ENCODE measurements at regions not wholly inside any gene's neighbourhood (a gene's known extent, or its start where the extent isn't known, plus 50 kb on each side); places are given as distances from the start of the nearest gene placed in this dataset.

DNA sequence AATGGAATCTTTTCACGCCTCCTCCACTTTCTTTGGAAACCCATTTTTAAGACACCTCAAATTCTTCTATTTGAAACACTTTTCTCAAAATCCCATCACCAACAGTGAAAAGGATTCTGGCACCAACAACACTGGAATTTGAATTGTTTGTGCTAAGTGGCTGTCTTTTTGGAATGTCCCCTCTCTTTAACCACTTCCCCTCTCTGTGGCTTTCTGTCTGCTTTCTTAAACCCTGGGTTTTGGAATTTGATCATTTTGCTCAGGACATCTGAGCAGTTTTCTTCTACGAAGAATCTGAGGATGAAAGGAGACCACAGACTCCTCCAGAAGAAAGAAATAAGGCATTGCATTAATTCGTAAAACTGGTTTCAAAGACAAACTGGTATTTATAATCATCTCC is 89.0 kb downstream of the MXRA5 start:
- no peak for DNase-seq

DNA sequence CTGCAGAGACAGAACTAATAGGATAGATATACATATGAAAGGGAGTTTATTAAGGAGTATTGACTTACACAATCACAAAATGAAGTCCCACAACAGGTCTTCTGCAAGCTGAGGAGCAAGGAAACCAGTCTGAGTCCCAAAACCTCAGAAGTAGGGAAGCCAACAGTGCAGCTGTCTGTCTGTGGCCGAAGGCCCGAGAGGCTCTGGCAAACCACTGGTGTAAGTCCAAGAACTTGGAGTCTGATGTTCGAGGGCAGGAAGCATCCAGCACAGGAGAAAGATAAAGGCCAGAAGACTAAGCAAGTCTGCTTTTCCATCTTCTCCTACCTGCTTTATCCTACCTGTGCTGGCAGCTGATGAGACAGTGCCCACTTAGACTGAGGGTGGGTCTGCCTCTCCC is 89.6 kb downstream of the MXRA5 start:
- DNase-seq: no peak

DNA sequence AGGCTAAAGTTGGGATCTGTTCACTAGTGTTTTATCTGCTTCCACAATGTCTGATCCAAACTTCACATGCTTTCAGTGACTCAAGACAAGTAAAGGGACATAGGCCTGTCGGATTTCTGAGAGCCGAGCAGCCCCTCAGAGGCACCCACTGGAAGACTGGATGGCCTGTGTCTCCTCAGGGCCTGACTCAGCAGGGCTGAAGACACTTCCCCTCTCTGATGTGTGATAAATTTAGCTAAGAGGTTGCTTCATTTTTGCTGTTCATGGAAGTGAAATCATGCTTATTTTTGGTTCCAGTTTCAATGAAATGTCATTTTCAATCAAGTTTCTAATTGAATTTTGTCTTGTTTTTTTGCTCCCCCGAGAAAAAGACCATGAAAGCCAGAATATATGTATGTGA is 93.7 kb downstream of the MXRA5 start:
- peak; percentile 70 for DNase-seq

DNA sequence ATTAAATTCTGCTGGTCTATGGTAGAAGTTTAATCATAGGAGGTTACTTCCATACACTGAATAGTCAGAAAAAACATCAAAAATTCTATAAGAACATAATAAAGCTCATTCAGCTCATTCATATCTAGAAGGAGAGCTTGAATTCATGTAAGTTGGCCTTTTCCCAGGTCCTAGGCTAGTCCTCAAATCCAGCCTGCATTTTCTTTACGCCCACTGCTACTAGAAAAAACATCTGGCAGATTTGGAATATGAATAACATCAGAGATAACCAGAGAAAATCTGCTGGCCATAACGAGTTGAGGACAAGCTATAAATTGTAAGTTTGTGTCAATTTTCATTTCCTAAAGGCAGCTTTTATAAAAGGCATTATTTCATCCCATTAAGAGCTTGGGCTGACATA is 95.5 kb downstream of the MXRA5 start:
- DNase-seq: no peak

DNA sequence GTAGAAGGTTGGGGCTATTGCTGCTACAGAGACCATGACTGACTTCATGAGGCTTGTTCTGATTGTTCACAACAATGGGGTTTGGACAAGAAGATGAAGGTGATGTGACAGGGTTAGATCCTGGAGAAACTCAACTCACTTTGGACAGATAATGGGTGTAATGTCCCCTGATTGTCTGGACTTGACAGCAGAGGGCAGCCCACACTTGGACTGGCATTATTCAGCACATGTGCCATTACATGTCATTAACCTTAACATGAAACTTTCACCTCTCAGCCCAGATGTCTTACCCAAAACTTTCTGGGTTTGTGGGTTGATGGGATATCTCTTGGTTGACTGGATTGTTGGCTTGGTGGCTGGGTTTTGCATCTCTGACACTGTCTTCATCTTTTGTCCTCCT is 101.5 kb downstream of the MXRA5 start:
- peak; percentile 24 for DNase-seq

DNA sequence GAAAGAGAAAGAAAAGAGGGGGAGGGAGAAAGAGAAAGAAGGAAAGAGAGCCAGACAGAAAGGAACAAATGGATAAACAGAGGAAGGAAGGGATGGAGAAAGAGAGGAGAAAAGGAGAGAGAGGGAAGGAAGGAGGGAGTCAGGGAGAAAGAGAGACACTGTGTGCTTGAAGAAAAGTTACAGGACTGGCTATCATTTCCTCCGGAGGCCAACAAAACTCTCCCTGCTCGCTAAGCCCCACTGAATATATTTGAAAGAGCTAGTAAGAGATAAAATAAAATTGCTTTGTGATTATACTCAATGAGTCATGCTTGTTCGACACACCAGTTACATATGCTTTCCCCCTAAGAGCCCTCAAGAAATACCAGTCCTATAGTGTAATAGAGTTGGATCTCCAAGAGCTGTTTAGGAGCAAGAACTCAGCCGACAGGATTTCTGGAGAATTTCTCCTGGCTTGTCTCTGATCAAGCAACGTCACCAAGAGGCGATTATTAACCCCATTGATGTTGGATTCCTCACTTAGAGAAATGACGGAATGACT is 102.2 kb downstream of the MXRA5 start:
- DNase-seq: no peak

DNA sequence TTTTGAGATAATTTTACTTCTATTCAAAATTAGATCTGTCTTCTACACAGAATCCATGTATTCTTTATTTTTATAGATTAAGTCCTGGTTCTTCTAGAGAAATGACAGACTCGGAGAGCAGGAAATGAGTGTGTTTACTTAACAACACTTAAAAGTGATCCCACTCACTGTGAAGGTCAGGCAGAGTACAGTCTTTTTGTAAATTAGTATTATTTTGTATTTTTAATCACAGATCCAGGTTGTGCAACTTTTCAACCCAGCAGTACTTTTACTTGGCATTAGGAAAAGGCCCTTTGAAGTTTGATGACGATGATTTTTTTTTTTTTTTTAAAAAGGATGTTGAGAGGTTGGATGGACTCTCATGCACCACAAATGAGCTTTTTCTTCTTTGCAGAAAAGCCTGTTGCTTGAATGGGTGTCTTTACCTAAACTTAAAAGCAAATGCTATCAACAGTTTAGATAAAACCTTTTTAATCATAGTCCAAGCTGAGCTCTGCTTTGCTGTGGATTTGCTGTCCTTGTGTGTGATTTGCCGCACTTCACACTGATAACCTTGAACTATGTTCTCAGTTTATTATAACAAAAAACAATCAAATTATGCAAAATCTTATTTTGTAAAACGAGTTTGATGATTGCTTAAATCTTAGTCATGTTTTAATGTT is 114.1 kb downstream of the MXRA5 start:
- no peak for DNase-seq

DNA sequence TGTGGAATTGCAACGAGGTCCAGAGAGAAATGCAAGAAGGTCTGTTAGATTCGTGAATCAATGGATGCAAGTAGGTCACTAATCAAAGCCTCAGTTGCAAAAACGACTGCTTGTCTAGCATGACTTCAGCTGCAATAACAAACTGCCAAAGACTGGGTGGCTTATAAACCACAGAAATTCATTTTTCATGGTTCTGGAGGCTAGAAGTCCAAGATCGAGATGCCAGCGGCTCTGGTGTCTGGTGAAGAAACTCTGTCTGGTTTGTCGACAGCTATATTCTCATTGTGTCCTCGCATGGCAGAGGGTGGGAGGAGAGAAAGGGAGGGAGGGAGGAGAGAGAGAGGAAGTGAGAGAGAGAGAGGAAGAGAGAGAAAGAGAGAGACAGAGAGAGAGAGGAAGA is 114.7 kb downstream of the MXRA5 start:
- no peak for DNase-seq

DNA sequence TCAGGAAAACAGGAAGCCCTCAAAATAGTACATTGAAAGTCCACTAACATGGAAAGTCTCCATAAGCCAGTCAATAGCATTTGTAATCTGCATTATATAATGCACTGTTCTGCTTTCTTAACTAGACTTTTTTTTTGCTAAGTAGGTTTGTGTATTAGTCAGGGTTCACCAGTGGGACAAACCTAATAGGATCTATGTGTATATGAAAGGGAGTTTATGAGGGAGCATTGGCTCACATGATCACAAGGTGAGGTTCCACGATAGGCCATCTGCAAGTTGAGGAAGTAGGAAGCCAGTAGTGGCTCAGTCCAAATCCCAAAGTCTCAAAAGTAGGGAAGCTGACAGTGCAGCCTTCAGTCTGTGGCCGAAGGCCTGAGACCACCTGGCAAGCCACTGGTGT is 116.0 kb downstream of the MXRA5 start:
- no peak for DNase-seq

DNA sequence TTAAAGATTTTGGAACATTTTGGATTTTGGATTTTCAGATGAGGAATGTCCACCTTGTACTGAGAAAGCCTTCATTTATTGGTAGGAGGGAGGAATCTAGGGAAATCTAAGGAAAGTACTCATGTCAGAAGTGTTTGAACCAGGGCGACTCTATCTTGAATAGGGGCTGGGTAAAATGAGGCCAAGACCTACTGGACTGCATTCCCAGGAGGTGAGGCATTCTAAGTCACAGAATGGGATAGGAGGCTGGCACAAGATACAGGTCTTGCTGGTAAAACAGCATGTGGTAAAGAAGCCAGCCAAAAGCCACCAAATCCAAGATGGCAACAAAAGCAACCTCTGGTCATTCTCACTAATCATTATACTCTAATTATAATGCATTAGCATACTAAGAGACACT is 118.9 kb downstream of the MXRA5 start:
- DNase-seq: no peak

DNA sequence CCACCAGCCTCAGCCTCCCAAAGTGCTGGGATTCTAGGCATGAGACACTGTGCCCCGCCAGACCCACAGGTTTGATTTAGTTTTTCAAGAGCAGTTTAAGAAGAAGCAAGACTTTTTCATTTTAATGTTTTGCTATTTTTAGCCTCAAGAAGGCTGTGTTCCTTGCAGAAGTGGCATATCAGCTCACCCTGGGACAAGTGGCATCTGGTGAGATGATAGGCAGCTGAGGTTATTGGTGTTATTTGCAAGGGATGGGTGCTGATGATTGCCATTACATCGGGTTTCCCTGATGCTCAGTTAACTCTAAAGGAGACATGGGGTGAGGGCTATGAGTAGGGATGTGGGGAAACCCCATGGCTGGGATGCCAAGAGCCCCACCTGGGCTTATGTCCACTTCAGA is 120.4 kb downstream of the MXRA5 start:
- no peak for DNase-seq

DNA sequence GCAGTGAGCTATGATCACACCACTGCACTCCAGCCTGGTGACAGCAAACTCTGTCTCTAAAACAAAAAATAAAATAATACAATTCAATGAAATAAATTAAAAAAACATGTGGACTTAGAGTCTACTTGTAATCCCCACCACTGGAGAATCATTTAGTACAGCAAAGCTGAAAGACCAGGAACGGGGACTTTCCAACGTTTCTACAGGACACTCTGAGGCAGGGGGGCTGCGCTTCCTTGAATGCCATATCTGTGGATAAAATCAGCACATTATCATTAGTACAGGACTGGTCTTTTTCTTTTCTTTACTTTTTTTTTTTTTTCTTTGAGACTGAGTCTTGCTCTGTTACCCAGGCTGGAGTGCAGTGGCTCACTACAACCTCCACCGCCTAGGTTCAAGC is 124.8 kb downstream of the MXRA5 start:
- DNase-seq: no peak

DNA sequence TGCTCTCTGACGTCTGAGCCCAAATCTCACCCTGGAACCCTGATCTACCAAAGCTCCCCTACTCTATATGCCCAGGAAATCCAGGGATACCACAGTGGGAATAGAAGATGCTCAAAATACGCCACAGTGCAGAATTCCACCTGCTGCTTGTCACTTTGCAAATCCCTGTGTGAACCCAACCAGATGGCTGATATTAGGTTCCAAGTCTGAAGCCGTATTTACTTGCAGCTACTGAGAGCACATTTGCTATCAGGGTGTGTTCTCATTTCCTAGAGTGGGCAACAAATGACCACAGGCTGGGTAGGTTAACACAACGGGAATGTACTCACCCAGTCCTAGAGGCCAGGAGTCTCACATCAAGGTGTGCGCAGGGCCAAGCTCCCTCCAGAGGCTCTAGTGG is 126.8 kb downstream of the MXRA5 start:
- no peak for DNase-seq

DNA sequence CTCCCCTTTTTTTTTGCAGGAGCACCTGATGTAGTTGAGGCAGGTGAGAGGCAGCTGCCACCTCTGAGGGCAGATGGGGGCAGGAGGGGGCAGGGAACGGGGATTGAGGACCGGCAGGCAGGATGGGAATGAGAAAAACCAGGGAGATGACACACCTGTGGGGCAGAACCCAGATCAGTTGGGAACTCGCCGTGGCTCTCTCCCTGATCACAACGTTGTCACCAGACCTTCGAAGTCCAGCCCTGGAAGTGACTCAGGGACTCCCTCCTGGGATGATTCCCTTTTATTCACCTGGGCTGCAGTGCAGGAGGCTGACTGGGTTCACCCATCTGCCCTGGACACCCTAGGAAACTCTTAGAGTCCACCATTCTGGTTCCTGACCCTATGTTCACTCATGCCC is 127.2 kb downstream of the MXRA5 start:
- no peak for DNase-seq

DNA sequence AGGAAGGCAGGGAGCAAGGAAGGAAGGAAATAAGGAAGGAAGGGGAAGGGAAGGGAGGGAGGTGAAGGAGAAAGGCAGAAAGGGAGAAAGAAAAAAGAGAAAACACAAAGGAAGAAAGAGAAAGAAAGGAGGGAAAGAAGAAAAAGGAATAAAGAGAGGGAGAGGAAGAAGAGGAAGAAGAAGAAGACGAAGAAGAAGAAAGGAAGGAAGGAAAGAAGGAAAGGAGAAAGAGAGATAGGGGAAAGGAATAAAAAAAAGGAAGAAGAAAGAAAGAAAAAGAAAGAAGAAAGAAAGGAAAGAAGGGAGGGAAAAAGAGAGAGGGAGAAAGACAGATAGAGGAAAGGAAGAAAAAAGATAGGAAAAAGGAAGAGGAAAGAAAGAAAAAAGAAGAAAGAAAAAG is 128.0 kb downstream of the MXRA5 start:
- no peak for DNase-seq

DNA sequence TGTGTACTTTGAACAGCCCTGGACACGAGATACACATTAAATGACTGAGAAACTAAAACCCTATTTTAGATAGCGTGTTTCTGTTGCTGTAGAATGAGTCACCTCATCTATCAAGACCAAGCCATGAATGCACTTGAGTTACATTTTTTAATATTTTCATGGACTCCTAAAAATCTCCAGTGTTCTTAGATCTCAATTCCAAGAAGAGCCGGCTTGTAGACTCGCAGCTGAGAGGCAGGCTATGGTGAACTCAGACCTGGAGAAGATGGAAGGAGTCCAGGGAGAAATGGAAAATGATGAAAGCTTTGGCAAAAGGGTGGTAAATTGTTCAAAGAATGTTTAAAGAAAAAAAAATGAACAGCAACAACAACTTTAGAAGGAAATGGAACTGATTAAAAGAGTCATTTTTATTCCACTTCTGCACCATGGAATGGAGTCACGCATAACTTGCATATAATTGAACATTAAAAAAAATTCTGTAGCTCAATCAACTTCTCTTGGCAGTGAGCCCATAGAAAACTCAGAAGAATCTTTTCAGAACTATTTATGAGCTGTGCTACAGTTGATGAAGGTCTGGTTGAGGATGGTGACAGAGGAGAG is 129.8 kb downstream of the MXRA5 start:
- DNase-seq: no peak

DNA sequence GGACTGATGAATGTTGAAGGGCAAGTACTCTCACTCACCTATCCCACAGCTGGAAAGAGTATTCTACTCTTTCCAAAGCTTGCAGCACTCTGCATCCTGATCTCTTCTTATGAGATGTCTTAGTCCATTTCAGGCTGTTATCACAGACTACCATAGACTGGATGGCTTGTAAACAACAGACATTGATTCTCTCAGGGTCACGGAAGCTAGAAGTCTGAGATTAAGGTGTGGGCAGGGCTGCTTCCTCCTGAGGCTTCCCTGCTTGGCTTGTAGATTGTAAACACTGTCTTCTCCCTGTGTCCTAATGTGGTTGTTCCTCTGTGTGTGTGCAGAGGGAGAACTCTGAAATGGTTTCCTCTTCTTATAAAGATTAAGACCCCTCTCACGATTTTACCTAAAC is 131.2 kb downstream of the MXRA5 start:
- DNase-seq: no peak

DNA sequence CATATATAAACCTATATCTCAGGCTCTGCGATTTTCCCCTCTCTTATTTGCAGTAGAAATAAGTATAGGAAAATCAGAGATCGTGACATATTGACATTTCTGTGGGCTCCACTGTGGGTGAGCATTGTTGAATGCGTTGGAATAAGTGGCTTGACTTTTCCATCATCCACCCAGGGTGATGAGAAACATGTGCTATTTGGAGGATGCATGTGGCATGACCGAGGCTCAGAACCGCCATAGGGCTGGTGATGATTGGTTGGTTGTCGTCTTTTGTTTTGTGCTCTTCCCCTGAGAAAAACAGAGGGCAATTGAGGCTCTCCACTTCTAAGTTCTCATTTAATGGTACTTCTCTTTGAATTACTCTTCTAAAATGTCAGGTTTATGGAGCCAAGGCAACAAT is 140.1 kb downstream of the MXRA5 start:
- DNase-seq: no peak

DNA sequence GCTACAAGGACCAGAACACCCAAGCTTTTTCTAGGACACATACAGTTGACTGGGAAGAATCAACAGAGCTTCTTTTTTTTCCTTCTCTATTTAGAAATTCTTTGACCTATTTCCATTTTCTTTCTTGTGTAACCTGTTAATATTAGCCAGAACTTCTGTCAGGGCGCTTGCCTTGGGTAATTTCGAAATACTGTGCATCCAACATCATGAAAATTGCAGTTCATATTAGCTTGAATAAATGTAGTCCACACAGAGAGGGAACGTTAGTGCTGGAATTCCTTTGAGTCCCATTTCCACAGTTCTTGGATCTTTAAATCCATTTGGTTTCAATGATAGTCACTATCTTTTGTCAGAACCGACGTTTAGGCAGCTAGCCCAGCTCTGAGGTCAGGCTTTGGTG is 141.8 kb downstream of the MXRA5 start:
- DNase-seq: no peak

DNA sequence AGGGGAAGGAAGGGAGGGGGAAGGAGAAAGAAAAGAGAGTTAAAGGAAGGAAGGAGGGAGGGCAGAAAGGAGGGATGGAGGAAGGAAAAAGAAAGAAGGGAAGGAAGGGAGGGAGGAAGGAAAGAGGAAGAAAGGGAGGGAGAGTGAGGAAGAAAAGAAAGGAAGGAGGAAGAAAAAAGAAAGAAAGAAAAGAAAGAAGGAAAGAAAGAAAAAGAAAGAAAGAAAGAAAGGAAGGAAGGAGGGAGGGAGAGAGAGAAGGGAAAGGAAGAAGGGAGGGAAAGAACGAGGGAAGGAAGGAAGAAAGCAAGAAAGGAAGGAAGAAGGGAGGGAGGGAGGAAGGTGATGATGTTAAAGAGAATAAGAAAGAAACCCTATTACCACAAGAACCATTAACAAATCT is 150.6 kb downstream of the MXRA5 start:
- no peak for DNase-seq

DNA sequence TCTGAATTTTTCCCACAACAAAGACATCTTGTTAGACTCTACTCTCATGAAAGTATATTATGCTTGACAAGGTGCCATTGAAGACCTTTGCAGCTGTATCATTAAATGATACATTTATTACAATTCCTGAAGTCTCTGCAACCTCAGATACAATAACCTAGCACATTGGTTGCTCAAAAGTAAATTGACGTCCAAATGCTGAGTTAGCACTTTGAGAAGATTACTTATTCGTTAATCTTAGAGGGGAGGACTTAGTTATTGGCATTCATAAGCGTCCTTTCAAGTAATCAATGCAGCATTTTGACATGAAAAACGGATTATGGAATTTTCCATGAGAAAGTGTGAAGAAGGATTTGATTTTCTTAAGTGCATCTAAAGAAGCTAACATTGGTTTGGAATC is 151.6 kb downstream of the ARSF start:
- DNase-seq: no peak

DNA sequence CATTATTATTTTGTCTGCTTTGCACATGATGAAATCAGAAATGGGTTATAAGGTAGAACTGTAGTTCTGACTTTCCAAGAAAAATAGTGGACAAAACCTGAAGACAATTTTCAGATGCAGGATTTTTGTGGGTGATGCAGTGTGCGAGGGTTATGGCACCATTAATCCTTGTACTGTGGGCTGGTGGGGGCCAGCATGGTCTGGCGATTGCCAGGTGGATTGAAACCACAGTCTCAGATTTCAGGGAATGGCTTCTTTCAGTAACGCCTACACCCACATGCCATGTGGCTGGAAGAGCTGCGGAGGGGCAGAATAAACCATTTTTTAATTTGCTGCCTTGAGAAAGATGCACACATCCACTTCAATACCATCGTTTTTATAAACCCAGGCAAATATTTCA is 150.5 kb downstream of the ARSF start:
- DNase-seq: no peak

DNA sequence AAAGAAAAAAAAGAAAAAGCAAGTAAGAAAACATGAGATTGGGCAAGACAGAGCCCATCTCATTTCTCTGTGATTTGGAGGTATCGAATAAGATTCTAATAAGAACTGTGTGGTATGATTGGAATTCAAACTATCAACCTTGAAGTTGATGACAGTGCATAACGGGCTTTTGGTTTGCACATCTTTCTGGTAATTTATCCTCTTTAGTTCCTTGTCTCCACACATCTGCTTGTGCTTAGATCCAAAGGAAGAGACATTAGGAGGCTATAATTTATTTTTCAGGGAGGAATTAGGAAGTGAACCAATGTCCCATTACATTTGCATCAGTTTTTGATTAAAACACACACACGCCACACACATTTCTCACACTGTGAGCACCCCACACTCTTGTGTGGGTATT is 149.9 kb downstream of the ARSF start:
- no peak for DNase-seq

DNA sequence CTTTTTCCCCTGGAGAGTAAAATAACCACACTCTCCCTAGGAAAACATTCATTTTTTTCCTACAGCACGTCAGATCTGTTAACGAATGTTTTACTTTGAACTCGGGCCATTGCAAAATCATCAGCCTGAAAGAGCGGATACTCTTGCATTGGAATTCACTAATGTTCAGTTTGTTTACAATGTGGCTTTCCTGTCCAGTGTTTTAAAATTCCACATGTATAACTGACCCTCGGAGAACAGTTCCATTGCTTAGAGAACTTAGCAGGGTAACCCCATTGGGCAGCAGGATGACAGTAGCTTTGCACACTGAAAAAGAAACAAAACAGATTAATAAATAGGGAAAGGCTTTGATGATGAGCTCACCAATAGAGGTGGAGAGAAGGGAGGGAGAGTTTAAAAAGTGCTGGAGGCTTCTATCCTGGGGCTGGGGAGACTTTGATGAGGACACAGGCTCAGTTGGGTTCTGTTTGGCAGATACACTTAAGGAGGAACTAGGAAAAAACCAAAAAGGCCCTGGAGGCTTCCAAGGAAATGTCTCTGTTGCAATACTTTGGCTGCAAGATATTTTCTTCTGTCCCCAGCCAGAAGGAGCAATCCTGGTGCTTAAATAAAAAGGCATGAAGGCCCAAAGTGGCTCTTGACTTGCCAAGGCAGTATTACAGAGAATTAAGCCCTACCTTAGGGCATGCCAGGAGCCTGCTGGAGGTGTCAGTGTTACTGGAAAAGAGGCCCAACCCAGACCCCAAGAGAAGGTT is 143.1 kb downstream of the ARSF start:
- no peak for DNase-seq

Data from suppressor macrophage treated with lipopolysaccharide for 4 hours (primary cell).